ENCODE measurements at regions not wholly inside any gene's neighbourhood (a gene's known extent, or its start where the extent isn't known, plus 50 kb on each side); places are given as distances from the start of the nearest gene placed in this dataset.

DNA sequence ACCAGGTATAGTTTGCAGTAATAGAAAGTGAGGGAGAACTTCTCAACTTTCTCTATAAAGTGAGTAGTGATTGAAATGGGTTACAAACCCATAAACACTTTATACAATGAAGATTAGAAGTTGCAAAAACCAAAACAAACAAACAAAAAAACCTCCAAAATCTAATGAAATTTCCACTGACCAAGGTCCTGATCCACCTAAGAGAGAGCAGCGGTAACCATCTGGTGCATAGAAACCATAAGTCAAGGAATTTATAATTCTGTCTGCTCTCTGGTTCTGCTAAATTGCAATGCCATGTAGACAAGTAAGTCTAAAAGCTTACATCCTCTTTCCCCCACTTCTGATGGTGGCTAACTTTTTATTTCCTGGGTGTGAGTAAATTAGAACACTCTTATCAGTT is 463.4 kb downstream of the EFNB2 start:
- TF ChIP-seq, protein P1, sequence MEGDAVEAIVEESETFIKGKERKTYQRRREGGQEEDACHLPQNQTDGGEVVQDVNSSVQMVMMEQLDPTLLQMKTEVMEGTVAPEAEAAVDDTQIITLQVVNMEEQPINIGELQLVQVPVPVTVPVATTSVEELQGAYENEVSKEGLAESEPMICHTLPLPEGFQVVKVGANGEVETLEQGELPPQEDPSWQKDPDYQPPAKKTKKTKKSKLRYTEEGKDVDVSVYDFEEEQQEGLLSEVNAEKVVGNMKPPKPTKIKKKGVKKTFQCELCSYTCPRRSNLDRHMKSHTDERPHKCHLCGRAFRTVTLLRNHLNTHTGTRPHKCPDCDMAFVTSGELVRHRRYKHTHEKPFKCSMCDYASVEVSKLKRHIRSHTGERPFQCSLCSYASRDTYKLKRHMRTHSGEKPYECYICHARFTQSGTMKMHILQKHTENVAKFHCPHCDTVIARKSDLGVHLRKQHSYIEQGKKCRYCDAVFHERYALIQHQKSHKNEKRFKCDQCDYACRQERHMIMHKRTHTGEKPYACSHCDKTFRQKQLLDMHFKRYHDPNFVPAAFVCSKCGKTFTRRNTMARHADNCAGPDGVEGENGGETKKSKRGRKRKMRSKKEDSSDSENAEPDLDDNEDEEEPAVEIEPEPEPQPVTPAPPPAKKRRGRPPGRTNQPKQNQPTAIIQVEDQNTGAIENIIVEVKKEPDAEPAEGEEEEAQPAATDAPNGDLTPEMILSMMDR (IDR thresholded peaks at IDR 0.05; ENCODE audit: low read depth, low read length, poor library complexity, severe bottlenecking): no peak
- TF ChIP-seq EZH2phosphoT487 (IDR thresholded peaks at IDR 0.05; ENCODE audit: borderline replicate concordance, low read length): no peak
